Smooth muscle cell (in vitro differentiated cells): ENCODE measurements at regions not wholly inside any gene's neighbourhood (a gene's known extent, or its start where the extent isn't known, plus 50 kb on each side); places are given as distances from the start of the nearest gene placed in this dataset.

Experiments
- DNase-seq: peaks from one replicate; lab custom pipeline; 2025; ENCODE audit not compliant: unreplicated experiment; lab: John Stamatoyannopoulos, UW
- H2AFZ ChIP-seq: fragments of 200-600 bp; sonication (generic); 2 replicates; pipeline ENCODE4 v1.6.0; 2016; ENCODE audit warnings: antibody characterized with exemption, low read depth, mild to moderate bottlenecking
- H3F3A ChIP-seq: fragments of 200-600 bp; sonication (generic); 2 replicates; pipeline ENCODE4 v1.6.0; 2017; ENCODE audit warnings: antibody characterized with exemption, low read depth
- H3K27ac ChIP-seq: fragments of 200-600 bp; sonication (generic); 2 replicates; pipeline ENCODE4 v1.5.1; 2016; ENCODE audit warnings: low read depth, mild to moderate bottlenecking
- H3K27me3 ChIP-seq: fragments of 200-600 bp; sonication (generic); 2 replicates; pipeline ENCODE4 v1.6.1; 2016; ENCODE audit warnings: low read depth, mild to moderate bottlenecking
- H3K36me3 ChIP-seq: fragments of 200-600 bp; sonication (generic); 2 replicates; pipeline ENCODE4 v1.5.1; 2016; ENCODE audit warnings: low read depth
- H3K4me1 ChIP-seq: fragments of 200-600 bp; sonication (generic); 2 replicates; pipeline ENCODE4 v1.5.1; 2016; ENCODE audit warnings: low read depth
- H3K4me2 ChIP-seq: fragments of 200-600 bp; sonication (generic); 2 replicates; pipeline ENCODE4 v1.6.0; 2016; ENCODE audit warnings: mild to moderate bottlenecking
- H3K4me3 ChIP-seq: fragments of 200-600 bp; sonication (generic); 2 replicates; pipeline ENCODE4 v1.5.1; 2016; ENCODE audit warnings: mild to moderate bottlenecking
- H3K79me2 ChIP-seq: fragments of 200-600 bp; sonication (generic); 2 replicates; pipeline ENCODE4 v1.6.0; 2016; ENCODE audit warnings: low read depth, mild to moderate bottlenecking
- H3K9ac ChIP-seq: fragments of 200-600 bp; sonication (generic); 2 replicates; pipeline ENCODE4 v1.6.0; 2016; ENCODE audit warnings: low read depth
- H3K9me3 ChIP-seq: fragments of 200-600 bp; sonication (generic); replicated peaks from 2 replicates; pipeline ENCODE4 v1.5.1; 2016; ENCODE audit warnings: low read depth
- H4K20me1 ChIP-seq: fragments of 200-600 bp; sonication (generic); 2 replicates; pipeline ENCODE4 v1.6.0; 2016; ENCODE audit warnings: low read depth
- CTCF ChIP-seq: fragments of 200-600 bp; sonication (generic); IDR thresholded peaks from 2 replicates; pipeline ENCODE4 v1.5.1; 2017; ENCODE audit warnings: borderline replicate concordance, mild to moderate bottlenecking, antibody characterized with exemption; ENCODE audit not compliant: insufficient read depth, poor library complexity, severe bottlenecking
- WGBS: methylation state at CpG from one replicate; pipeline ENCODE4 v1.1.7; 2016; ENCODE audit warnings: low lambda C conversion rate; 5-methylcytosine and 5-hydroxymethylcytosine counted together

DNA sequence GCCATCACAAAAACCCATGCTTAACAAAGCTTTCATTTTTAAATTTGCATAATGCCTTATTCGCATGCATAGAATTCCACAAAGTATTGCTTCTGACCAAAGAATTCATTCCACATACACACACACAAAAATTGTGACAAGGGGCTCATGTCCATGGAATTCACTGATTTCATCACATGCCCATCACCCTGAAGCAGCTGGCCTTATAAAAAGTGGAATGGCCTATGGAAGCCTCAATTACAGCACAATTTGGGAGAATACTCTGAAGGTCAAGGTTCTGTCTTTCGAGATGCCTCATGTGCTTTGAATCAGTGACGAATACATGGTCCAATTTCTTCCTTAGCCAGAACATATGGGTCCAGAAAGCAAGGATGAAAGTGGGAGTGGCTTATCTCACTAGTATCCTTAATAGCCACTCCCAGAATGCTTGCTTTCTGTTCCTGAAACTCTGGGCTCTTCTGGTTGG lies 165.7 kb downstream of the KDR start:
- no peak overlapping the region for H2AFZ ChIP-seq
- H3K36me3 ChIP-seq = no peaks in the 10 kb centered on the region
- no peak overlapping the region for H3K4me3 ChIP-seq
- H4K20me1 ChIP-seq = no peaks in the 10 kb centered on the region
- H3K9ac ChIP-seq = no peak overlapping the region
- H3K4me1 ChIP-seq = no peaks in the 10 kb centered on the region
- H3K27me3 ChIP-seq = no peaks in the 10 kb centered on the region
- no peak for DNase-seq
- H3K4me2 ChIP-seq = no peak overlapping the region
- no peaks in the 10 kb centered on the region for H3K79me2 ChIP-seq
- H3F3A ChIP-seq = no peaks in the 10 kb centered on the region
- WGBS = 72% methylated on average over 3 of the region's 3 CpGs
- H3K9me3 ChIP-seq = no peaks in the 10 kb centered on the region
- TF ChIP-seq CTCF = no peak
- no peak overlapping the region for H3K27ac ChIP-seq

GRCh38 chr4:54959131-54959530 lies 166.3 kb downstream of the KDR start:
- Histone ChIP-seq H4K20me1 (no peaks in the 10 kb centered on the region), H3K9ac (no peak overlapping the region), H3K4me1 (no peaks in the 10 kb centered on the region), H3K4me3 (no peak overlapping the region), H3K9me3 (no peaks in the 10 kb centered on the region), H3K79me2 (no peaks in the 10 kb centered on the region), H3F3A (no peaks in the 10 kb centered on the region), H2AFZ (no peak overlapping the region), H3K27me3 (no peaks in the 10 kb centered on the region), H3K36me3 (no peaks in the 10 kb centered on the region), H3K4me2 (no peak overlapping the region), H3K27ac (peak overlapping the region; percentile 17)
- 79% methylated on average over 1 of the region's 1 CpG for WGBS
- no peak for TF ChIP-seq CTCF
- DNase-seq = no peak

GRCh38 chr4:54958236-54958635 lies 167.2 kb downstream of the KDR start:
- no peaks in the 10 kb centered on the region for H3K79me2 ChIP-seq
- H2AFZ ChIP-seq = no peak overlapping the region
- no peak overlapping the region for H3K9ac ChIP-seq
- no peaks in the 10 kb centered on the region for H3F3A ChIP-seq
- no peaks in the 10 kb centered on the region for H3K4me1 ChIP-seq
- no peaks in the 10 kb centered on the region for H3K9me3 ChIP-seq
- no peaks in the 10 kb centered on the region for H3K36me3 ChIP-seq
- H3K27me3 ChIP-seq = no peaks in the 10 kb centered on the region
- H3K27ac ChIP-seq = no peak overlapping the region
- no peak for DNase-seq
- no peak overlapping the region for H3K4me3 ChIP-seq
- H4K20me1 ChIP-seq = no peaks in the 10 kb centered on the region
- no peak for TF ChIP-seq CTCF
- H3K4me2 ChIP-seq = no peak overlapping the region
- WGBS = 75% methylated on average over 6 of the region's 6 CpGs

DNA sequence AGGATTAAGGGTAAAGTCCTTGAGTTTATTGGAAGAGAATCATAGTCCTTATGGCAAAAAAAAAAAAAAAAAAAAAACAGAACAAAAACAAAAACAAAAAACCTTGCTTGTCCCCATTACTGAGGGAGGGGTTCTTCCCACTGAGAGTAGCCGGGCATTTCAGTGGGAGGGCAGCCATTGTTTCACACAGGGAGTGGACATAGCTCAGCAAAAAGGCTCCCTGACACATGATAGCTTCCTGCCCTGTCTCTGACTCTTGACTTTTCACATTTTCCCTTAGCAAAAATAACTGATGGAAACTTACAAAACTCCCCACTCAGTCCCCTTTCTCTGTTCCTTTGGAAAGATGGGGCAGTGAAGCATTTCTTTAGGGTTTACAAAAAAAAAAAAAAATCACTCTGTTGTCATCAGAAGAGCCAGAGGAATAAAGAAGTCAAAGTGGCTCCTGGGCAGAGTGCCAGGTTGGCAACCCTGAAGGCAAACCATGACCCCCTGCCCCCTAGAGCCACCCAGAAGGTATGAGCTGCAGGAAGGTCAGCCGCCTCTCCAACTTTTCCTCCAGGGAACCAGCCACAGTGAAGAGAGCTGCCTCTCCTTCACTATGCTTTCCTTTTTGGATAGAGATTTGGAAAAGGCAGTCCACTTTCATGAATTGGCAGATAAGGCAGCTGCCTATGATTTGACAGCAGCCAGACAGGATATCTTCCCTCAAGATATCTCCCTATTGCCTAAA lies 170.6 kb downstream of the KDR start:
- Histone ChIP-seq H3K9me3 (no peaks in the 10 kb centered on the region), H2AFZ (no peak overlapping the region), H4K20me1 (no peaks in the 10 kb centered on the region), H3K4me1 (no peaks in the 10 kb centered on the region), H3K4me2 (no peak overlapping the region), H3K79me2 (no peaks in the 10 kb centered on the region), H3K27ac (no peak overlapping the region), H3K27me3 (no peaks in the 10 kb centered on the region), H3K4me3 (no peak overlapping the region), H3F3A (no peaks in the 10 kb centered on the region), H3K36me3 (no peaks in the 10 kb centered on the region), H3K9ac (no peak overlapping the region)
- no peak for DNase-seq
- 89% methylated on average over 2 of the region's 2 CpGs for WGBS
- no peak for TF ChIP-seq CTCF
